Adrenal gland (tissue), 9 donors: ENCODE measurements at regions not wholly inside any gene's neighbourhood (a gene's known extent, or its start where the extent isn't known, plus 50 kb on each side); places are given as distances from the start of the nearest gene placed in this dataset.
"Not testable (repeated sequence)": the region's sequence is repeated elsewhere in the genome, so short reads cannot be mapped to it uniquely, and the experiment has no call there.

Experiments
- DNase-seq, 7 donors: peaks; one replicate each; pipeline ENCODE4 v3.0.0-alpha.2; 2019 to 2020
- H3K27ac ChIP-seq, 5 donors: fragments of 200-600 bp; sonication (generic) in 4 of 5; 1 replicate in 3 of 5; 2 replicates in 2 of 5; pipeline versions ENCODE4 v1.5.1 to v1.8.0; 2016 to 2020; ENCODE audit warnings: mild to moderate bottlenecking in 1 of 5
- H3K27me3 ChIP-seq: fragments of 200-600 bp; 2 replicates; pipeline ENCODE4 v1.8.0; 2021
- H3K36me3 ChIP-seq, 2 donors: fragments of 200-600 bp; replicated peaks in 1 of 2; 1 replicate in 1 of 2; 2 replicates in 1 of 2; pipeline versions ENCODE4 v1.5.1 to v1.8.0; 2018 to 2022
- H3K4me1 ChIP-seq, 2 donors: fragments of 200-600 bp; replicated peaks in 1 of 2; 1 replicate in 1 of 2; 2 replicates in 1 of 2; pipeline versions ENCODE4 v1.5.1 to v1.8.0; 2018 to 2021
- H3K4me3 ChIP-seq, 4 donors: fragments of 200-600 bp; sonication (generic) in 3 of 4; one replicate each; pipeline ENCODE4 v1.5.1; 2016 to 2018
- H3K9me3 ChIP-seq, 3 donors: fragments of 200-600 bp; sonication (generic) in 1 of 3; replicated peaks in 1 of 3; 1 replicate in 2 of 3; 2 replicates in 1 of 3; pipeline versions ENCODE4 v1.5.1 to v1.8.0; 2016 to 2021
- POLR2A ChIP-seq, 2 donors: fragments of 450-650 bp; IDR thresholded peaks; one replicate each; pipeline ENCODE4 v1.6.1; 2017; ENCODE audit warnings: antibody characterized with exemption in 2 of 2, mild to moderate bottlenecking in 2 of 2, moderate library complexity in 1 of 2
- WGBS, 4 donors: extraction: QIAGEN DNeasy Blood & Tissue Kit in 2 of 4; methylation state at CpG; one replicate each; pipeline versions ENCODE4 v1.1.5 to v1.1.7; 2013 to 2017; 5-methylcytosine and 5-hydroxymethylcytosine counted together
- intact Hi-C, 2 donors: fragments of 100-400 bp; cut with DNase I; formaldehyde crosslinking; loops; one replicate each; pipeline versions ENCODE4 v1.14.1 to v1.15.0; 2022 to 2023
- TF ChIP-seq, protein P1 (sequence below), 6 experiments: fragments of 450-650 bp in 4 of 6; fragments of 200-600 bp in 2 of 6; sonication (generic) in 1 of 6; IDR thresholded peaks; 1 replicate in 5 of 6; 2 replicates in 1 of 6; pipeline versions ENCODE4 v1.5.1 to v1.8.0; 2016 to 2021; ENCODE audit warnings: antibody characterized with exemption in 6 of 6, mild to moderate bottlenecking in 2 of 6, moderate library complexity in 1 of 6
- donor health status: healthy with polysubstance abuse.
- donor health status: Bipolar disorder and iron deficiency.
- donor health status: DM: yes; HTN: yes; CAD: no.
- donor health status: DM: no; HTN: no; CAD: no.
- donor health status: DM: no; HTN: no; CAD: no.

- H3K4me1 ChIP-seq = no peaks in the 10 kb centered on the region
Measured at GRCh38 chr6:93183531-93183972, 235.8 kb downstream of the EPHA7 start.

DNA sequence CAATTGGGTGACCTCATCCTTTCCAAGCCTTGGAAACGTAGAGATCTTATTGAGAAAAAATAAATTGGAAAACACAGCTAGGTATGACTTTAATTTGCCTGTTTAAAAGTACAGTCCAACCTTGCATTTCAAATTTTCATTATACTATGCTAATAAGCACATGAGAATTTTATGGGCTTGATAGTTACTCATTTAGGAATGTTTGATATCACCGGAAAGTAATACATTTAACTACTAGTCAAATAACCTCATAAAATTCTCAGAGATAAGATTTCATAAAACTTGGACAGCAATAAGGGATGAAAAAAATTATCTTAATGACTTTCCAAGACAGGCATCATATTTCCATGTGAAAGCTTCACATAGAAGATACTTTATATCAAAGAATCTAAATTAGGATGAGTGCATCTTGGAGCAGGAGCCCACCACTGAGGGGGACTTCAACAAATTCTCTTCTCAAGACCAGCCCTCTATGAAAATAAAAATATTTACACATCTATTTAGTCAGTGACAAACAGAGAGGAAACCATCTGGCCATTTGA lies 236.3 kb downstream of the EPHA7 start:
- no peaks in the 10 kb centered on the region for H3K36me3 ChIP-seq
- H3K9me3 ChIP-seq = no peaks in the 10 kb centered on the region
- no peaks in the 10 kb centered on the region for H3K4me1 ChIP-seq
- H3K27ac ChIP-seq = no peak overlapping the region
- 37 to 51% (median 42%) methylated on average over 2 of the region's 2 CpGs for WGBS, 4 donors
- TF ChIP-seq POLR2A (IDR thresholded peaks at IDR 0.05) = no peak
- TF ChIP-seq, protein P1, sequence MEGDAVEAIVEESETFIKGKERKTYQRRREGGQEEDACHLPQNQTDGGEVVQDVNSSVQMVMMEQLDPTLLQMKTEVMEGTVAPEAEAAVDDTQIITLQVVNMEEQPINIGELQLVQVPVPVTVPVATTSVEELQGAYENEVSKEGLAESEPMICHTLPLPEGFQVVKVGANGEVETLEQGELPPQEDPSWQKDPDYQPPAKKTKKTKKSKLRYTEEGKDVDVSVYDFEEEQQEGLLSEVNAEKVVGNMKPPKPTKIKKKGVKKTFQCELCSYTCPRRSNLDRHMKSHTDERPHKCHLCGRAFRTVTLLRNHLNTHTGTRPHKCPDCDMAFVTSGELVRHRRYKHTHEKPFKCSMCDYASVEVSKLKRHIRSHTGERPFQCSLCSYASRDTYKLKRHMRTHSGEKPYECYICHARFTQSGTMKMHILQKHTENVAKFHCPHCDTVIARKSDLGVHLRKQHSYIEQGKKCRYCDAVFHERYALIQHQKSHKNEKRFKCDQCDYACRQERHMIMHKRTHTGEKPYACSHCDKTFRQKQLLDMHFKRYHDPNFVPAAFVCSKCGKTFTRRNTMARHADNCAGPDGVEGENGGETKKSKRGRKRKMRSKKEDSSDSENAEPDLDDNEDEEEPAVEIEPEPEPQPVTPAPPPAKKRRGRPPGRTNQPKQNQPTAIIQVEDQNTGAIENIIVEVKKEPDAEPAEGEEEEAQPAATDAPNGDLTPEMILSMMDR (IDR thresholded peaks at IDR 0.05) = no peak
- DNase-seq = no peak
- H3K4me3 ChIP-seq = no peak overlapping the region
- intact Hi-C loops = no loop called here
- H3K27me3 ChIP-seq = no peaks in the 10 kb centered on the region

More at GRCh38 chr6:93183531-93183972, 235.8 kb downstream of the EPHA7 start:
- H3K9me3 ChIP-seq = no peaks in the 10 kb centered on the region
- intact Hi-C loops = no loop called here
- no peak overlapping the region for H3K4me3 ChIP-seq
- no peaks in the 10 kb centered on the region for H3K27me3 ChIP-seq
- 5 to 15% (median 13%) methylated on average over 3 of the region's 3 CpGs for WGBS, 4 donors
- TF ChIP-seq, protein P1 (IDR thresholded peaks at IDR 0.05) = no peak
- no peak for TF ChIP-seq POLR2A (IDR thresholded peaks at IDR 0.05)
- DNase-seq = no peak
- H3K27ac ChIP-seq = no peak overlapping the region
- no peaks in the 10 kb centered on the region for H3K36me3 ChIP-seq

- H3K4me1 ChIP-seq = no peaks in the 10 kb centered on the region
- H3K36me3 ChIP-seq = no peaks in the 10 kb centered on the region
- 86 to 97% (median 88%) methylated on average over 2 of the region's 2 CpGs for WGBS, 4 donors
- no peaks in the 10 kb centered on the region for H3K9me3 ChIP-seq
- DNase-seq = no peak
- no peak overlapping the region for H3K27ac ChIP-seq
- intact Hi-C loops = no loop called here
- TF ChIP-seq POLR2A (IDR thresholded peaks at IDR 0.05) = no peak
- H3K4me3 ChIP-seq = no peak overlapping the region
- no peaks in the 10 kb centered on the region for H3K27me3 ChIP-seq
Measured at GRCh38 chr6:93177918-93178317, 241.4 kb downstream of the EPHA7 start.

DNA sequence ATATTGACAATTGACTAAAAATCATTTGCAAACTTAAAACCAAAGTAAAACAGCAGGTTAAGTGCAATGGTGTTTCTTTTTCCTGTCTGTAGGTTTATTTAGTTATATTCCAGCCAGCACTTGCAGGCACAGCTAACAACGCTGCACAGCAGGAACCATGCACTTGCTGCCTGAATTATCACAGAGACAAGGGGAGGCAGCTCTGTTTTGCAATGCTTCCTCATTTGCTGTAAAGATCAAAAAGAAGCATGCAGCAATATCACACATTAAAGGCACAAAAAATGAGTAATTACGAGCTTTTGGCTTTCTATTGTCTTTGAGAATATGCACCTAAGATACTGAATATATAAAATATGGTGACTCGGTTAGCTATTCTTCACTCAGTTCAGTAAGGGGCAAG lies 241.9 kb downstream of the EPHA7 start:
- H3K27me3 ChIP-seq = no peaks in the 10 kb centered on the region
- H3K9me3 ChIP-seq = no peaks in the 10 kb centered on the region
- WGBS, 4 donors = 63 to 74% (median 69%) methylated on average over 3 of the region's 3 CpGs
- intact Hi-C loops = no loop called here
- no peaks in the 10 kb centered on the region for H3K36me3 ChIP-seq
- no peak for TF ChIP-seq POLR2A (IDR thresholded peaks at IDR 0.05)
- TF ChIP-seq, protein P1 (IDR thresholded peaks at IDR 0.05) = no peak
- H3K4me3 ChIP-seq = no peak overlapping the region
- no peaks in the 10 kb centered on the region for H3K4me1 ChIP-seq
- no peak overlapping the region for H3K27ac ChIP-seq
- no peak for DNase-seq

- no peak for DNase-seq
- Histone ChIP-seq H3K4me1 (no peaks in the 10 kb centered on the region), H3K4me3 (no peak overlapping the region), H3K27me3 (no peaks in the 10 kb centered on the region), H3K36me3 (no peaks in the 10 kb centered on the region), H3K27ac (no peak overlapping the region), H3K9me3 (no peaks in the 10 kb centered on the region)
- TF ChIP-seq POLR2A (IDR thresholded peaks at IDR 0.05) = no peak
- TF ChIP-seq, protein P1 (IDR thresholded peaks at IDR 0.05) = no peak
- WGBS, 4 donors = 46 to 52% (median 49%) methylated on average over 1 of the region's 1 CpG
- intact Hi-C loops = no loop called here
Measured at GRCh38 chr6:93176070-93176469, 243.3 kb downstream of the EPHA7 start.

- 73 to 85% (median 78%) methylated on average over 4 to 9 of the region's 10 CpGs for WGBS, 4 donors
- H3K27me3 ChIP-seq, H3K4me1 ChIP-seq: not testable (repeated sequence)
Measured at GRCh38 chr6:93173573-93173972, 245.8 kb downstream of the EPHA7 start.

More at GRCh38 chr6:93173573-93173972, 245.8 kb downstream of the EPHA7 start:
- H3K9me3 ChIP-seq, H3K27ac ChIP-seq, intact Hi-C loops, H3K4me3 ChIP-seq, H3K36me3 ChIP-seq, DNase-seq: not testable (repeated sequence)
